ENCODE measurements at regions not wholly inside any gene's neighbourhood (a gene's known extent, or its start where the extent isn't known, plus 50 kb on each side); places are given as distances from the start of the nearest gene placed in this dataset.

DNA sequence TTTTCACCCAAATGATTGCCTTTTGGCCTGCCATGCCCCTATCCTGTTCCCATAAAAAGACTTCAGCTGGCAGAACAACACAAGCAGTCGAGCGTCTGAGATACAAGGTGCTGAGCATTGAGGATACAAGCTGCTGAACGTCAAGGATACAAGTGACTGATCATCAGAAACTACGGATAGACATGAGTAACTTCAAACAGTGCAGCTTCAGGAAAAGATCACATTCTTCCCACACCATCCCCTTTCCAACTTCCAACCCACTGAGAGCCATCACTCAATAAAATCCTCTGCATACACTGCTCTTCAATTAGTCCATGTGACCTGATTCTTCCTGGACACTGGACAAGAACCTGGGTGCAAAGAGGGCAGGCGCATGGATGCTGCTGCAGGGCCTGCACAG, 1198.9 kb downstream of the ROBO2 start:
- TF ChIP-seq, protein P1, sequence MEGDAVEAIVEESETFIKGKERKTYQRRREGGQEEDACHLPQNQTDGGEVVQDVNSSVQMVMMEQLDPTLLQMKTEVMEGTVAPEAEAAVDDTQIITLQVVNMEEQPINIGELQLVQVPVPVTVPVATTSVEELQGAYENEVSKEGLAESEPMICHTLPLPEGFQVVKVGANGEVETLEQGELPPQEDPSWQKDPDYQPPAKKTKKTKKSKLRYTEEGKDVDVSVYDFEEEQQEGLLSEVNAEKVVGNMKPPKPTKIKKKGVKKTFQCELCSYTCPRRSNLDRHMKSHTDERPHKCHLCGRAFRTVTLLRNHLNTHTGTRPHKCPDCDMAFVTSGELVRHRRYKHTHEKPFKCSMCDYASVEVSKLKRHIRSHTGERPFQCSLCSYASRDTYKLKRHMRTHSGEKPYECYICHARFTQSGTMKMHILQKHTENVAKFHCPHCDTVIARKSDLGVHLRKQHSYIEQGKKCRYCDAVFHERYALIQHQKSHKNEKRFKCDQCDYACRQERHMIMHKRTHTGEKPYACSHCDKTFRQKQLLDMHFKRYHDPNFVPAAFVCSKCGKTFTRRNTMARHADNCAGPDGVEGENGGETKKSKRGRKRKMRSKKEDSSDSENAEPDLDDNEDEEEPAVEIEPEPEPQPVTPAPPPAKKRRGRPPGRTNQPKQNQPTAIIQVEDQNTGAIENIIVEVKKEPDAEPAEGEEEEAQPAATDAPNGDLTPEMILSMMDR (IDR thresholded peaks at IDR 0.05), result no peak
- intact Hi-C loops (cut with DNase I), result no loop called here
- Histone ChIP-seq H3K4me1 (no peaks in the 10 kb centered on the region), H3K36me3 (no peaks in the 10 kb centered on the region), H3K9me3 (no peaks in the 10 kb centered on the region), H3K27ac (no peak overlapping the region), H3K4me3 (no peak overlapping the region), H3K27me3 (no peaks in the 10 kb centered on the region)
- DNase-seq (no peak), ATAC-seq (no peak)

- Histone ChIP-seq H3K9me3 (peaks cover 4% of the 10 kb centered on the region), H3K4me1 (no peaks in the 10 kb centered on the region), H3K27me3 (no peaks in the 10 kb centered on the region), H3K4me3 (no peak overlapping the region), H3K27ac (no peak overlapping the region), H3K36me3 (no peaks in the 10 kb centered on the region)
- TF ChIP-seq, protein P1 (IDR thresholded peaks at IDR 0.05), result no peak
- intact Hi-C loops (cut with DNase I), result no loop called here
- DNase-seq (no peak), ATAC-seq (no peak)
Observed at GRCh38 chr3:78242724-78243123, 1202.8 kb downstream of the ROBO2 start.

DNA sequence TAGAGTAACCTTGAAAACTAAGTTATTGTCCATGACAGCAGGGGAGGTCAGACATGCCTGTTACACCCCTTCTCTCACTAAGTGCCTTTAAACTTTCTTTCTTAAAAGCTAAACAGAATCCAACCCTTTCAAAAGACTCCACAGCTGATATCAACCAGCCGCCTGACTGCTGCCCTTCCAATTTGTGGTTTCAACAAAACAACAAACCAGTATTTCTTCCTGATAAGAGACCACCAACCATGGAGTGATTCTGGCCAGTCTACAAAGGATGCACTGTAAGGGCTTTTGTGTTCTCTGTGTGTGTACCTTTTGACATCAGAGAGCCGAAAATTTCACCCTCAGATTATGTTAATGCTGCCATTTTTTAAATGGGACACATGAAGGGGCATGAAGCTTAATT, 1204.2 kb downstream of the ROBO2 start:
- Histone ChIP-seq H3K36me3 (no peaks in the 10 kb centered on the region), H3K9me3 (peaks cover 4% of the 10 kb centered on the region), H3K27ac (no peak overlapping the region), H3K4me3 (no peak overlapping the region), H3K27me3 (no peaks in the 10 kb centered on the region), H3K4me1 (no peaks in the 10 kb centered on the region)
- DNase-seq (no peak), ATAC-seq (no peak)
- TF ChIP-seq, protein P1 (IDR thresholded peaks at IDR 0.05), result no peak
- intact Hi-C loops (cut with DNase I), result no loop called here

GRCh38 chr3:78249294-78249693, 1209.4 kb downstream of the ROBO2 start:
- no peak for ATAC-seq
- Histone ChIP-seq H3K4me1 (no peaks in the 10 kb centered on the region), H3K27ac (no peak overlapping the region), H3K27me3 (no peaks in the 10 kb centered on the region), H3K9me3 (peaks cover 4% of the 10 kb centered on the region), H3K36me3 (no peaks in the 10 kb centered on the region), H3K4me3 (no peak overlapping the region)
- TF ChIP-seq, protein P1 (IDR thresholded peaks at IDR 0.05), result no peak
- intact Hi-C loops (cut with DNase I), result no loop called here
- DNase-seq, result no peak

DNA sequence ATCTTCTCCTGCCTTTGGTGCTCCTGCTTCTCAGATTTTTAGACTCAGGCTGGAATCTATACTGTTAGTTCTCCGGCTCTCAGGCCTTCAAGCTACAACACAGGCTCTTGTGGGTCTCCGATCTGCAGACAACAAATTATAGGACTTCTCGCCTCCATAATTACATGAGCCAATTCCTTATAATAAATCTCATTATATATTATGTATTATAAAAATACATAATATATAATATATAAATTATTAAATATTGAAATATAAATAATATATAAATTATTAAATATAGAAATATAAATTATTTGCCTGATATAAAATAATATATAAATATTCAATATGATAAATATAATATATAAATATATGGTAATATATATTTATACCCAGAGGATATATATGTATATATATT, 1214.0 kb downstream of the ROBO2 start:
- no peaks in the 10 kb centered on the region for H3K36me3 ChIP-seq
- no peaks in the 10 kb centered on the region for H3K4me1 ChIP-seq
- TF ChIP-seq, protein P1 (IDR thresholded peaks at IDR 0.05), result no peak
- no peak overlapping the region for H3K4me3 ChIP-seq
- ATAC-seq (no peak), DNase-seq (no peak)
- no peak overlapping the region for H3K27ac ChIP-seq
- H3K9me3 ChIP-seq, result no peaks in the 10 kb centered on the region
- intact Hi-C loops (cut with DNase I), result no loop called here
- H3K27me3 ChIP-seq, result no peaks in the 10 kb centered on the region

GRCh38 chr3:78255403-78255802, 1215.5 kb downstream of the ROBO2 start:
- ATAC-seq, result no peak
- Histone ChIP-seq H3K27me3 (no peaks in the 10 kb centered on the region), H3K4me1 (no peaks in the 10 kb centered on the region), H3K9me3 (no peaks in the 10 kb centered on the region), H3K27ac (no peak overlapping the region), H3K4me3 (no peak overlapping the region), H3K36me3 (no peaks in the 10 kb centered on the region)
- TF ChIP-seq, protein P1 (IDR thresholded peaks at IDR 0.05), result no peak
- no peak for DNase-seq
- intact Hi-C loops (cut with DNase I), result no loop called here

All from upper lobe of right lung (tissue), 1 donor.